ENCODE measurements at regions not wholly inside any gene's neighbourhood (a gene's known extent, or its start where the extent isn't known, plus 50 kb on each side); places are given as distances from the start of the nearest gene placed in this dataset.
"Not testable (repeated sequence)": the region's sequence is repeated elsewhere in the genome, so short reads cannot be mapped to it uniquely, and the experiment has no call there.

DNA sequence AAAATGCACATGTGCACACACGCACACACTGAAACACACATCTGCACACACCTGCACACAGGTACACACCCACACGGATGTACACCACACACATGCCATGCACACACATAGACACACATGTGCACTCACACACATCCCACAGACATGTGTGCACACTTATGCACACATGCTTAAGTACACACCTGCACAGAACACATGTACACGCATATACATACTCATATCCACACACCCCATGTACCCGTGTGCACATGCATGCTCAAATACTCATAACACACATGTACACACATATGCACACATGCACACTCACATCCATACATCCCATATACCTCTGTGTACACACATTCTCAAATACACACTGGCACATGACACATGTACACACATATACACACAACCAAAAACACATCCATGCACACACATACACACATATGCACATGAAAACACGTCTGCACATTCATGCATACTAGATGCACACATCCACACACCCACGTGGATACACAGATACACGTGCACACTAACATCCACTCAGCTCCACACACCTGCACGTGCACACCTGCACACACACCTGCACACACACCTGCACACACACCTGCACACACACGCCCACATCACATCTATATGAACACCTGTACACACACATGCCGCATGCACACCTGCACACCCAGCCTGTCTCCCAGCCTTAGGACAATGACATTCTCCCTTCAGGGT lies 336.7 kb downstream of the ADGRD1 start:
- Histone ChIP-seq H3K4me1 (ENCODE audit: insufficient read depth, low read length, severe bottlenecking) (no peaks in the 10 kb centered on the region), H3K4me3 (ENCODE audit: low read depth, low read length, poor library complexity, severe bottlenecking) (no peak overlapping the region), H3K9ac (ENCODE audit: low read length) (no peak overlapping the region), H3K36me3 (ENCODE audit: insufficient read depth, low read length) (no peaks in the 10 kb centered on the region), H3K9me2 (ENCODE audit: low read depth, low read length) (no peaks in the 10 kb centered on the region), H3K27ac (ENCODE audit: low read depth, low read length, poor library complexity, severe bottlenecking) (no peak overlapping the region), H3K4me2 (ENCODE audit: low read length) (no peak overlapping the region), H2AFZ (ENCODE audit: low read length) (no peak overlapping the region), H4K20me1 (ENCODE audit: insufficient read depth, low read length) (no peaks in the 10 kb centered on the region), H3K79me2 (ENCODE audit: insufficient read depth, low read length) (no peaks in the 10 kb centered on the region), H3F3A (ENCODE audit: insufficient read depth, low read length) (no peaks in the 10 kb centered on the region), H3K9me3 (ENCODE audit: low read length) (no peaks in the 10 kb centered on the region), H3K27me3 (ENCODE audit: insufficient read depth, low read length) (no peaks in the 10 kb centered on the region)
- TF ChIP-seq EZH2 (IDR thresholded peaks at IDR 0.05; ENCODE audit: borderline replicate concordance, low read length), result no peak
- TF ChIP-seq, protein P1, sequence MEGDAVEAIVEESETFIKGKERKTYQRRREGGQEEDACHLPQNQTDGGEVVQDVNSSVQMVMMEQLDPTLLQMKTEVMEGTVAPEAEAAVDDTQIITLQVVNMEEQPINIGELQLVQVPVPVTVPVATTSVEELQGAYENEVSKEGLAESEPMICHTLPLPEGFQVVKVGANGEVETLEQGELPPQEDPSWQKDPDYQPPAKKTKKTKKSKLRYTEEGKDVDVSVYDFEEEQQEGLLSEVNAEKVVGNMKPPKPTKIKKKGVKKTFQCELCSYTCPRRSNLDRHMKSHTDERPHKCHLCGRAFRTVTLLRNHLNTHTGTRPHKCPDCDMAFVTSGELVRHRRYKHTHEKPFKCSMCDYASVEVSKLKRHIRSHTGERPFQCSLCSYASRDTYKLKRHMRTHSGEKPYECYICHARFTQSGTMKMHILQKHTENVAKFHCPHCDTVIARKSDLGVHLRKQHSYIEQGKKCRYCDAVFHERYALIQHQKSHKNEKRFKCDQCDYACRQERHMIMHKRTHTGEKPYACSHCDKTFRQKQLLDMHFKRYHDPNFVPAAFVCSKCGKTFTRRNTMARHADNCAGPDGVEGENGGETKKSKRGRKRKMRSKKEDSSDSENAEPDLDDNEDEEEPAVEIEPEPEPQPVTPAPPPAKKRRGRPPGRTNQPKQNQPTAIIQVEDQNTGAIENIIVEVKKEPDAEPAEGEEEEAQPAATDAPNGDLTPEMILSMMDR (IDR thresholded peaks at IDR 0.05; ENCODE audit: low read length), result no peak

DNA sequence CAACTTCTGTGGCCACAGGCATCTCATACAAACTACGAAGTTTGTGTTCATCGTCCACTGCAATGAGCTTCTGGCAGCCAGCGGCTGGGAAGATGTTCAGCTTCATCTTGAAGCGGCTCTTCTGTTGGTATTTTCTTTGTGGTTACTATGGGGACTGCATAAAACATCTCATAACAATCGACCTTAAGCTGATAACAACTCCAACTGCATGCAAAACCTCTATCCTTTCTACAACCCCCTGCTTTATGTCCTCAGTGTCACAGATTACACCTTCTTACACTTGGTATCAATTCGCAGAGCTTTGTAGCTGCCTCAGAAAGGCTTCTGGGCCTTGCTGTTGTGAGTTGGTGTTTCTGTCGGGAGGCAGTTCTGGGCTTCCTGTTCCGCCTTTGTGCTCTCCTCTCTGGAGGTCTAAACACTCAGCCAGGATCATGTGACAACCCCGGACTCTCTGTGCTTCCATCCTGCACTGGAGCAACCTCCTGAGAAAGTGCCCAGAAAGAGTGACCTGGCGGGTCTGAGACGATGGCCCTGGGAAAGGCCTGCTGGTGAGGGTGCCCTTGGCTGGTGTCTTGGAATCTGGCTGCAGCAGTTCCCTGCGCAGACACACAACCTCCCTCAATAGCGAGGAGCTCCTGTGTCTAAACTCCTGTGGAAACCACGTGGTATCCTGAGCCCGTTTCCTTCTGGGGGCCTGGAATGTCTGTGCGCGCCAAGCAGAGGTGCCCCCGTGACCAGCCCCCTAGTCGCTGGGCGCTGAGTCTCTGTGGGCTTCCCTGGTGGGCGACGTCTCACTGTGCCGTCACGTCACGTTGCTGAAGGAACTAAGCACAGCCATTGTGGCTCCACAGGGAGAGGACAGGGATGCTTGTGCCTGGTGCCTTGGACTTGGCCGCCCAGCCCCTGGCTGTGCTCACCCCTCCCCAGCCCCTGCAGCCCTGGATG lies 339.6 kb downstream of the ADGRD1 start:
- H4K20me1 ChIP-seq (ENCODE audit: insufficient read depth, low read length); H3K36me3 ChIP-seq (ENCODE audit: insufficient read depth, low read length); H3K79me2 ChIP-seq (ENCODE audit: insufficient read depth, low read length); H3K9ac ChIP-seq (ENCODE audit: low read length); H3K4me3 ChIP-seq (ENCODE audit: low read depth, low read length, poor library complexity, severe bottlenecking); H3K4me2 ChIP-seq (ENCODE audit: low read length); H3F3A ChIP-seq (ENCODE audit: insufficient read depth, low read length); H3K9me2 ChIP-seq (ENCODE audit: low read depth, low read length); H3K27me3 ChIP-seq (ENCODE audit: insufficient read depth, low read length); H3K9me3 ChIP-seq (ENCODE audit: low read length); H3K4me1 ChIP-seq (ENCODE audit: insufficient read depth, low read length, severe bottlenecking); H3K27ac ChIP-seq (ENCODE audit: low read depth, low read length, poor library complexity, severe bottlenecking); H2AFZ ChIP-seq (ENCODE audit: low read length): not testable (repeated sequence)

DNA sequence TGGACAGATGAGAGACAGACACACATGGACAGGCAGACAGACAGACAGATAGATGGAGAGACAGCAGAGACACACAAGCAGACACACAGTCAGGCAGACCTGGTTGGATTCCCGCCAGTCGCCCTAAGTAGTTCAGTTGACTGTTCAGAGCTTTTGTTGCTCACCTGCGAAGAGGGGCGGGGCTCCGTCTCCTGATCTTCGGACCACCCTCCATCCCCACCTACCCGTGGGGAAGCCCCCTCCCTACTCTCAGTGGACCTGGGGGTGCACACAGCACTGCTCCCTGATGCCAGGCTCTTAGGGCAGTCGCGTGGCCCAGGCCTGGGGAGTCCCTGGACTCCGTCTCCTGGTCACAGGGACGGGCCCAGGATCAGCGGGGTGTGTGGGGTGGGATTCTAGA lies 341.0 kb downstream of the ADGRD1 start:
- H3K36me3 ChIP-seq (ENCODE audit: insufficient read depth, low read length); H4K20me1 ChIP-seq (ENCODE audit: insufficient read depth, low read length); H3K27me3 ChIP-seq (ENCODE audit: insufficient read depth, low read length); H3K4me2 ChIP-seq (ENCODE audit: low read length); H3K27ac ChIP-seq (ENCODE audit: low read depth, low read length, poor library complexity, severe bottlenecking); H3K79me2 ChIP-seq (ENCODE audit: insufficient read depth, low read length); H2AFZ ChIP-seq (ENCODE audit: low read length); H3F3A ChIP-seq (ENCODE audit: insufficient read depth, low read length); H3K9me2 ChIP-seq (ENCODE audit: low read depth, low read length); H3K9me3 ChIP-seq (ENCODE audit: low read length); H3K9ac ChIP-seq (ENCODE audit: low read length); H3K4me3 ChIP-seq (ENCODE audit: low read depth, low read length, poor library complexity, severe bottlenecking); H3K4me1 ChIP-seq (ENCODE audit: insufficient read depth, low read length, severe bottlenecking): not testable (repeated sequence)

DNA sequence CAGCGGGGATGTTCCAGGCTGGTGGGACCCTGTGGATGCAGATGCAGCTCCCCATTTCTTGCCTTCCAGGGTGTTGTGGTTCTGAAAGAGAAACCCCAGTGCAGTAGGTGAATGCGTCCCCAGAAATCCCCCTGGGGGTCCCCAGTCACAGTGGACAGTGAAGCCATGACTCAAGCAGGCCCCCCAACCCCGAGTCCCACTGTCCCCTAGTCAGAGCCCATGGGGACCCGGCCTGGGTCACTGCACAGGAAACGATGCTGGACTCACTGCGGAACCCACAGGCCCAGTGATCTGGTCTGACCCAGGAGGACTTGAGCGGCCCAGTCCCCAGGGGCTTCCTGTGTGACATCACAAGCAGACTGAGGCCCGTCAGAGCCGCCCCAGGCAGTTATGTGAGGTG lies 341.4 kb downstream of the ADGRD1 start:
- H3K27me3 ChIP-seq (ENCODE audit: insufficient read depth, low read length); H2AFZ ChIP-seq (ENCODE audit: low read length); H3K9me2 ChIP-seq (ENCODE audit: low read depth, low read length); H3K36me3 ChIP-seq (ENCODE audit: insufficient read depth, low read length); H3K79me2 ChIP-seq (ENCODE audit: insufficient read depth, low read length); H3K4me3 ChIP-seq (ENCODE audit: low read depth, low read length, poor library complexity, severe bottlenecking); H3K4me2 ChIP-seq (ENCODE audit: low read length); H3F3A ChIP-seq (ENCODE audit: insufficient read depth, low read length); H3K27ac ChIP-seq (ENCODE audit: low read depth, low read length, poor library complexity, severe bottlenecking); H3K9ac ChIP-seq (ENCODE audit: low read length); H4K20me1 ChIP-seq (ENCODE audit: insufficient read depth, low read length); H3K9me3 ChIP-seq (ENCODE audit: low read length); H3K4me1 ChIP-seq (ENCODE audit: insufficient read depth, low read length, severe bottlenecking): not testable (repeated sequence)

DNA sequence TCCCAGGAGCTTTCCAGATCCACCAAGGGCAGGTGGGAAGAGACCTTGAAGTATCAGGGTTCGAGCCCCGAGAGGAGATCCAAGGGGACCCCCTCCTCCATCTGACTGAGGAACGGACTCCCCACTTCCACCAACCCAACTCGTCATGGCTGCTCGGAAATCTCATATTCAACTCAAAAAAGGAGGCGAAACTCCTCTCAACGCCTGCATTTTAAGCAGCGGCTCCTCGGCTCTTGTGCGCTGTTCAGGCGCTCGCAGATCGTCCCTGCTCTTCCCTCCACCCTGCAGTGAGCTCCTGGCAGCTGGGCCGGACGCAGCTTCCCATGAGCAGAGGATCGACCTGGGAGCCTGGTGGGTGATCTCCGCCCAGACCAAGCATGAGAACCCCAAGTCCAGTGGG lies 341.9 kb downstream of the ADGRD1 start:
- not testable (repeated sequence) for H3K9me3 ChIP-seq (ENCODE audit: low read length); H3K4me3 ChIP-seq (ENCODE audit: low read depth, low read length, poor library complexity, severe bottlenecking); H3F3A ChIP-seq (ENCODE audit: insufficient read depth, low read length); H3K36me3 ChIP-seq (ENCODE audit: insufficient read depth, low read length); H2AFZ ChIP-seq (ENCODE audit: low read length); H3K9ac ChIP-seq (ENCODE audit: low read length); H3K27me3 ChIP-seq (ENCODE audit: insufficient read depth, low read length); H3K4me1 ChIP-seq (ENCODE audit: insufficient read depth, low read length, severe bottlenecking); H3K27ac ChIP-seq (ENCODE audit: low read depth, low read length, poor library complexity, severe bottlenecking); H3K79me2 ChIP-seq (ENCODE audit: insufficient read depth, low read length); H3K9me2 ChIP-seq (ENCODE audit: low read depth, low read length); H3K4me2 ChIP-seq (ENCODE audit: low read length); H4K20me1 ChIP-seq (ENCODE audit: insufficient read depth, low read length)

DNA sequence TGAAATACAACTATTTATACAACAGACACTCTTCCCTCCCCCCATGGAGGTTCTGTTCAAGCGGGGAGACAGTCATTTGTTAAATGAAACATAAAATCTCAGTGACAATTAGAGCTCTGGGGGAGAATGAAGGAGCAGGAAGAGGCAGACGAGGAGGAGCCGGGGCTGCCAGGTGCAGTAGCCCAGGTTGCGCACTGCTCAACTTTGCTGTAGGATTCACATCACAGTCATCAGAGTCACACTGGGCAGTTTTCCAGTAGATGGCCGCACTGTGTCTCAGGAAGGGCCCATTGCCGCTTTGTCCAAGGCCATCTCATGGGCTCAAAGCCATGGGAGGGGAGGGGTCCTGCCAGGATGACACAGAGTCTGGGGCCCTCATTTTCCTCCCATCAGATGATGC lies 342.4 kb downstream of the ADGRD1 start:
- not testable (repeated sequence) for H3K9me3 ChIP-seq (ENCODE audit: low read length)

More for the DNA sequence above, 342.4 kb downstream of the ADGRD1 start:
- H2AFZ ChIP-seq (ENCODE audit: low read length); H3K9me2 ChIP-seq (ENCODE audit: low read depth, low read length); H3K36me3 ChIP-seq (ENCODE audit: insufficient read depth, low read length); H3K4me1 ChIP-seq (ENCODE audit: insufficient read depth, low read length, severe bottlenecking); H3K4me2 ChIP-seq (ENCODE audit: low read length); H3K27ac ChIP-seq (ENCODE audit: low read depth, low read length, poor library complexity, severe bottlenecking); H3K9ac ChIP-seq (ENCODE audit: low read length); H3K27me3 ChIP-seq (ENCODE audit: insufficient read depth, low read length); H3K79me2 ChIP-seq (ENCODE audit: insufficient read depth, low read length); H4K20me1 ChIP-seq (ENCODE audit: insufficient read depth, low read length); H3K4me3 ChIP-seq (ENCODE audit: low read depth, low read length, poor library complexity, severe bottlenecking); H3F3A ChIP-seq (ENCODE audit: insufficient read depth, low read length): not testable (repeated sequence)

All from OCI-LY1 (cell line).